SK-N-SH (cell line): ENCODE measurements at regions not wholly inside any gene's neighbourhood (a gene's known extent, or its start where the extent isn't known, plus 50 kb on each side); places are given as distances from the start of the nearest gene placed in this dataset.

ENCODE experiments used
- CTCF ChIA-PET: fragments of 300-600, 350-600 bp; formaldehyde crosslinking; extraction: SDS; loops from one replicate; lab custom pipeline; 2021; lab: Yijun Ruan, JAX
- POLR2A ChIA-PET: fragments of 350-600 bp; sonication (Branson Sonifier 250); formaldehyde crosslinking; extraction: SDS; loops from one replicate; lab custom pipeline; 2020; ENCODE audit warnings: antibody characterized with exemption, inconsistent platforms; lab: Yijun Ruan, JAX
- DNase-seq: peaks from one replicate; pipeline ENCODE4 v3.0.0; 2012
- H2AFZ ChIP-seq: fragments of 200-600 bp; sonication (generic); 2 replicates; pipeline ENCODE4 v1.8.1; 2016; ENCODE audit warnings: antibody characterized with exemption, mild to moderate bottlenecking, low read depth
- H3F3A ChIP-seq: fragments of 200-600 bp; sonication (generic); replicated peaks from 2 replicates; pipeline ENCODE3; 2016; ENCODE audit warnings: antibody characterized with exemption, mild to moderate bottlenecking; ENCODE audit not compliant: insufficient read depth
- H3K27ac ChIP-seq, 2 experiments: fragments of 200-500 bp in 1 of 2; fragments of 200-600 bp in 1 of 2; sonication (Bioruptor generic) in 1 of 2; sonication (generic), shearing (Covaris generic) in 1 of 2; 2 replicates each; pipeline versions ENCODE4 v1.5.1 to v1.6.1; 2014 to 2016; ENCODE audit warnings: low read depth in 2 of 2, inconsistent platforms in 1 of 2, low read length in 1 of 2, mild to moderate bottlenecking in 1 of 2, mixed read lengths in 1 of 2
- H3K27me3 ChIP-seq: fragments of 200-600 bp; sonication (generic), shearing (Covaris generic); 2 replicates; pipeline ENCODE4 v1.6.1; 2016; ENCODE audit warnings: mixed run types; ENCODE audit not compliant: insufficient read depth
- H3K36me3 ChIP-seq, 2 experiments: fragments of 200-500 bp in 1 of 2; fragments of 200-600 bp in 1 of 2; sonication (Bioruptor generic) in 1 of 2; sonication (generic) in 1 of 2; replicated peaks in 1 of 2; 2 replicates each; pipeline versions ENCODE3 to v1.5.1; 2014 to 2016; ENCODE audit warnings: low read length in 1 of 2, mild to moderate bottlenecking in 1 of 2; ENCODE audit not compliant: insufficient read depth in 2 of 2, control insufficient read depth in 1 of 2
- H3K4me1 ChIP-seq, 2 experiments: fragments of 200-500 bp in 1 of 2; fragments of 200-600 bp in 1 of 2; sonication (Bioruptor generic) in 1 of 2; sonication (generic), shearing (Covaris generic) in 1 of 2; 2 replicates each; pipeline versions ENCODE4 v1.5.1 to v1.6.1; 2014 to 2016; ENCODE audit warnings: low read depth in 1 of 2, low read length in 1 of 2, mixed run types in 1 of 2; ENCODE audit not compliant: insufficient read depth in 2 of 2, control insufficient read depth in 1 of 2
- H3K4me2 ChIP-seq: fragments of 200-600 bp; sonication (generic), shearing (Covaris generic); 2 replicates; pipeline ENCODE4 v1.6.1; 2017; ENCODE audit warnings: mixed run types
- H3K4me3 ChIP-seq, 2 experiments: fragments of 200-500 bp in 1 of 2; fragments of 200-600 bp in 1 of 2; sonication (Bioruptor generic) in 1 of 2; sonication (generic), shearing (Covaris generic) in 1 of 2; 2 replicates each; pipeline versions ENCODE4 v1.5.1 to v1.8.1; 2014 to 2016; ENCODE audit warnings: low read depth in 2 of 2, inconsistent platforms in 1 of 2, low read length in 1 of 2, mild to moderate bottlenecking in 1 of 2, mixed read lengths in 1 of 2, moderate library complexity in 1 of 2
- H3K79me2 ChIP-seq: fragments of 200-600 bp; sonication (generic); 2 replicates; pipeline ENCODE4 v1.8.1; 2017; ENCODE audit warnings: mild to moderate bottlenecking; ENCODE audit not compliant: insufficient read depth
- H3K9ac ChIP-seq: fragments of 200-600 bp; sonication (generic); 2 replicates; pipeline ENCODE4 v1.6.1; 2017; ENCODE audit warnings: mixed run types
- H3K9me2 ChIP-seq: fragments of 200-600 bp; sonication (generic); 2 replicates; pipeline ENCODE4 v1.6.1; 2017; ENCODE audit warnings: mixed run types
- H3K9me3 ChIP-seq: fragments of 200-600 bp; sonication (generic); 2 replicates; pipeline ENCODE4 v1.6.1; 2017; ENCODE audit warnings: mixed run types, mild to moderate bottlenecking, moderate library complexity
- H4K20me1 ChIP-seq: fragments of 200-600 bp; sonication (generic); 2 replicates; pipeline ENCODE4 v1.6.1; 2017; ENCODE audit warnings: mild to moderate bottlenecking, mixed run types; ENCODE audit not compliant: insufficient read depth
- CHD2 ChIP-seq: fragments of 150-350 bp; IDR thresholded peaks from 2 replicates; pipeline ENCODE4 v1.6.1; 2018; ENCODE audit warnings: low read length; ENCODE audit not compliant: partially characterized antibody
- EZH2phosphoT487 ChIP-seq: fragments of 200-600 bp; sonication (generic); IDR thresholded peaks from 2 replicates; pipeline ENCODE4 v1.6.1; 2017; ENCODE audit warnings: low read depth, mixed run types, mild to moderate bottlenecking, antibody characterized with exemption, moderate library complexity, borderline replicate concordance
- FOSL2 ChIP-seq: IDR thresholded peaks from 2 replicates; pipeline ENCODE4 v1.4.0; 2012; ENCODE audit warnings: low read depth, mild to moderate bottlenecking, moderate library complexity, borderline replicate concordance
- FOXJ3 ChIP-seq: sonication (generic); formaldehyde crosslinking; IDR thresholded peaks from 2 replicates; pipeline ENCODE4 v1.5.1; 2020; ENCODE audit warnings: mild to moderate bottlenecking, missing genetic modification reagents
- FOXM1 ChIP-seq: IDR thresholded peaks from 2 replicates; pipeline ENCODE4 v1.4.0; 2012; ENCODE audit warnings: low read depth, mild to moderate bottlenecking
- GABPA ChIP-seq: IDR thresholded peaks from 2 replicates; pipeline ENCODE4 v1.4.0; 2012; ENCODE audit warnings: low read depth, mild to moderate bottlenecking
- MEF2A ChIP-seq: IDR thresholded peaks from 2 replicates; pipeline ENCODE4 v1.4.0; 2012; ENCODE audit warnings: low read depth, borderline replicate concordance
- NFIC ChIP-seq: IDR thresholded peaks from 2 replicates; pipeline ENCODE4 v1.4.0; 2012; ENCODE audit warnings: borderline replicate concordance
- PBX3 ChIP-seq: IDR thresholded peaks from 2 replicates; pipeline ENCODE4; 2012
- POLR2AphosphoS5 ChIP-seq: IDR thresholded peaks from 2 replicates; pipeline ENCODE4 v1.6.1; 2012; ENCODE audit warnings: low read depth, low read length
- RAD21 ChIP-seq: IDR thresholded peaks from 2 replicates; pipeline ENCODE4 v1.6.1; 2012; ENCODE audit warnings: mild to moderate bottlenecking, low read length
- REST ChIP-seq: IDR thresholded peaks from 2 replicates; pipeline ENCODE4 v1.6.1; 2012; ENCODE audit warnings: mild to moderate bottlenecking, low read depth, low read length, moderate library complexity
- RFX5 ChIP-seq: IDR thresholded peaks from 2 replicates; pipeline ENCODE4 v1.6.1; 2012; ENCODE audit warnings: mild to moderate bottlenecking, improper control_type of control experiment, low read length
- SMC3 ChIP-seq: IDR thresholded peaks from 2 replicates; pipeline ENCODE4 v1.6.1; 2012; ENCODE audit warnings: low read depth, low read length, improper control_type of control experiment
- TEAD4 ChIP-seq: IDR thresholded peaks from 2 replicates; pipeline ENCODE4 v1.4.0; 2012; ENCODE audit warnings: mild to moderate bottlenecking, borderline replicate concordance; ENCODE audit not compliant: insufficient read depth
- WGBS: methylation state at CpG from one replicate; pipeline ENCODE4 v1.1.6; 2017; ENCODE audit warnings: low lambda C conversion rate; 5-methylcytosine and 5-hydroxymethylcytosine counted together
- TF ChIP-seq, protein P1 (sequence below): fragments of 150-350 bp; IDR thresholded peaks from 2 replicates; pipeline ENCODE4 v1.6.1; 2017; ENCODE audit warnings: antibody characterized with exemption, low read length, low read depth, borderline replicate concordance
- TF ChIP-seq, protein P2 (sequence below): fragments of 200-600 bp; sonication (generic); IDR thresholded peaks from 2 replicates; pipeline ENCODE4 v1.6.1; 2017; ENCODE audit warnings: antibody characterized with exemption, mild to moderate bottlenecking, moderate library complexity

DNA sequence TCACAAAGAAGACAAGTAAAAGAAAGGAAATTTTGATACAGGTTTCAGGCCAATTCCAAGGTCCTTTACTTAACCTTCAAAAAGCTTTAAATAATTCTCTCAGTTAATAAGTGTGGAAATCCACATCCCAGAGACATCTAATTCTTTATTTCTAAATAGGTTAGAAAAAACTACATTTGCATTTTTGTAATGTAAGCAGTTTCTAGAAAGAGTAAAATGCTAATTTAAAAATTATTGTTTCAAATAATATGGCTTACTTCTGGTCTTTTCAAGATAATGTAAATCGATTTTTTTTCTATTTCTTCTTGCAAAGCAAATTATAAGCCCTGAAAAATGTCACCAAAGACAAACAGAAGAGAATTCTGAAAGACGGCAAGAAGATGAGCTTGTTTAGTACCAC lies 180.4 kb upstream of the HHIP start:
- H3K9me2 ChIP-seq: no peaks in the 10 kb centered on the region
- WGBS: 19% methylated on average over 2 of the region's 2 CpGs
- H4K20me1 ChIP-seq: no peaks in the 10 kb centered on the region
- H3K4me3 ChIP-seq: no peak overlapping the region
- no peak for DNase-seq
- H3K27me3 ChIP-seq: no peaks in the 10 kb centered on the region
- H3K36me3 ChIP-seq: no peaks in the 10 kb centered on the region
- H3F3A ChIP-seq: no peaks in the 10 kb centered on the region
- TF ChIP-seq FOXJ3 (CRISPR knock-in tag): no peak
- TF ChIP-seq SMC3: no peak
- no peak for TF ChIP-seq EZH2phosphoT487
- TF ChIP-seq RFX5: no peak
- no peak for TF ChIP-seq MEF2A
- TF ChIP-seq REST: no peak
- TF ChIP-seq FOXM1: no peak
- no peak for TF ChIP-seq CHD2
- no peak for TF ChIP-seq PBX3
- TF ChIP-seq RAD21: no peak
- no peak for TF ChIP-seq TEAD4
- no peak for TF ChIP-seq NFIC
- no peak for TF ChIP-seq FOSL2
- no peak for TF ChIP-seq GABPA
- TF ChIP-seq, all 33 proteins: peak for 0
- H3K9ac ChIP-seq: no peak overlapping the region
- no peak overlapping the region for H2AFZ ChIP-seq
- no peaks in the 10 kb centered on the region for H3K4me1 ChIP-seq
- ChIA-PET CTCF (no interaction called here), POLR2A (no interaction called here)
- no peak overlapping the region for H3K27ac ChIP-seq
- H3K4me2 ChIP-seq: no peak overlapping the region
- H3K9me3 ChIP-seq: no peaks in the 10 kb centered on the region
- H3K79me2 ChIP-seq: no peaks in the 10 kb centered on the region

- no peak overlapping the region for H2AFZ ChIP-seq
- H3K4me1 ChIP-seq: no peaks in the 10 kb centered on the region
- H3K9ac ChIP-seq: no peak overlapping the region
- no peaks in the 10 kb centered on the region for H3K36me3 ChIP-seq
- H4K20me1 ChIP-seq: no peaks in the 10 kb centered on the region
- H3K4me3 ChIP-seq: no peak overlapping the region
- 0 out of 2 replicates have a peak, but pooled peaks cover 3% of the 10 kb centered on the region for H3K9me2 ChIP-seq
- no peaks in the 10 kb centered on the region for H3F3A ChIP-seq
- H3K4me2 ChIP-seq: no peak overlapping the region
- no peak for DNase-seq
- no peaks in the 10 kb centered on the region for H3K9me3 ChIP-seq
- CTCF ChIA-PET: no interaction called here
- POLR2A ChIA-PET: no interaction called here
- H3K27me3 ChIP-seq: no peaks in the 10 kb centered on the region; the same call in 1 of the 2 replicates
- H3K27ac ChIP-seq: no peak overlapping the region
- no peaks in the 10 kb centered on the region for H3K79me2 ChIP-seq
- TF ChIP-seq, protein P1, sequence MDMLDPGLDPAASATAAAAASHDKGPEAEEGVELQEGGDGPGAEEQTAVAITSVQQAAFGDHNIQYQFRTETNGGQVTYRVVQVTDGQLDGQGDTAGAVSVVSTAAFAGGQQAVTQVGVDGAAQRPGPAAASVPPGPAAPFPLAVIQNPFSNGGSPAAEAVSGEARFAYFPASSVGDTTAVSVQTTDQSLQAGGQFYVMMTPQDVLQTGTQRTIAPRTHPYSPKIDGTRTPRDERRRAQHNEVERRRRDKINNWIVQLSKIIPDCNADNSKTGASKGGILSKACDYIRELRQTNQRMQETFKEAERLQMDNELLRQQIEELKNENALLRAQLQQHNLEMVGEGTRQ: no peak
- TF ChIP-seq RFX5 (no peak), MEF2A (no peak), POLR2AphosphoS5 (no peak), FOXJ3 (CRISPR knock-in tag) (no peak), REST (no peak), FOXM1 (no peak)
- TF ChIP-seq, protein P2, sequence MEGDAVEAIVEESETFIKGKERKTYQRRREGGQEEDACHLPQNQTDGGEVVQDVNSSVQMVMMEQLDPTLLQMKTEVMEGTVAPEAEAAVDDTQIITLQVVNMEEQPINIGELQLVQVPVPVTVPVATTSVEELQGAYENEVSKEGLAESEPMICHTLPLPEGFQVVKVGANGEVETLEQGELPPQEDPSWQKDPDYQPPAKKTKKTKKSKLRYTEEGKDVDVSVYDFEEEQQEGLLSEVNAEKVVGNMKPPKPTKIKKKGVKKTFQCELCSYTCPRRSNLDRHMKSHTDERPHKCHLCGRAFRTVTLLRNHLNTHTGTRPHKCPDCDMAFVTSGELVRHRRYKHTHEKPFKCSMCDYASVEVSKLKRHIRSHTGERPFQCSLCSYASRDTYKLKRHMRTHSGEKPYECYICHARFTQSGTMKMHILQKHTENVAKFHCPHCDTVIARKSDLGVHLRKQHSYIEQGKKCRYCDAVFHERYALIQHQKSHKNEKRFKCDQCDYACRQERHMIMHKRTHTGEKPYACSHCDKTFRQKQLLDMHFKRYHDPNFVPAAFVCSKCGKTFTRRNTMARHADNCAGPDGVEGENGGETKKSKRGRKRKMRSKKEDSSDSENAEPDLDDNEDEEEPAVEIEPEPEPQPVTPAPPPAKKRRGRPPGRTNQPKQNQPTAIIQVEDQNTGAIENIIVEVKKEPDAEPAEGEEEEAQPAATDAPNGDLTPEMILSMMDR: no peak
These were observed 165.9 kb upstream of the HHIP start for GRCh38 chr4:144480068-144480467.
